IMR-90 (cell line): ENCODE measurements at regions not wholly inside any gene's neighbourhood (a gene's known extent, or its start where the extent isn't known, plus 50 kb on each side); places are given as distances from the start of the nearest gene placed in this dataset.

Experiments used
- CTCF ChIP-seq: conservative IDR thresholded peaks from 2 replicates; pipeline ENCODE4 v1.5.1; 2012; ENCODE audit warnings: mild to moderate bottlenecking, low read depth, low read length, improper control_type of control experiment
- RAD21 ChIP-seq: IDR thresholded peaks from 2 replicates; pipeline ENCODE4 v1.6.1; 2012; ENCODE audit warnings: low read length, improper control_type of control experiment
- RFX5 ChIP-seq: IDR thresholded peaks from 2 replicates; pipeline ENCODE4 v1.8.0; 2012; ENCODE audit warnings: low read depth, mild to moderate bottlenecking, low read length, moderate library complexity

- TF ChIP-seq RAD21 (no peak), CTCF (no peak), RFX5 (no peak)
Measured at GRCh38 chr18:1544016-1544415, 639.3 kb downstream of the ADCYAP1 start.
